IPS-20b (cell line): ENCODE measurements at regions not wholly inside any gene's neighbourhood (a gene's known extent, or its start where the extent isn't known, plus 50 kb on each side); places are given as distances from the start of the nearest gene placed in this dataset.

Experiments
- H3K27ac ChIP-seq: one replicate; pipeline ENCODE4 v1.5.1; 2013; ENCODE audit warnings: low read length
- H3K27me3 ChIP-seq: 2 replicates; pipeline ENCODE4 v1.6.1; 2013; ENCODE audit warnings: mild to moderate bottlenecking, low read length, inconsistent platforms; ENCODE audit not compliant: insufficient read depth
- H3K36me3 ChIP-seq: 2 replicates; pipeline ENCODE4 v1.6.1; 2013; ENCODE audit warnings: low read depth, mild to moderate bottlenecking, inconsistent platforms, low read length, moderate library complexity; ENCODE audit not compliant: insufficient read depth
- H3K4me1 ChIP-seq: 2 replicates; pipeline ENCODE4 v1.6.1; 2013; ENCODE audit warnings: mild to moderate bottlenecking, control low read depth, inconsistent platforms, low read length, moderate library complexity; ENCODE audit not compliant: insufficient read depth
- H3K4me3 ChIP-seq: 2 replicates; pipeline ENCODE4 v1.5.1; 2013; ENCODE audit warnings: mild to moderate bottlenecking, low read length, inconsistent platforms
- H3K9ac ChIP-seq: 2 replicates; pipeline ENCODE4 v1.6.1; 2013; ENCODE audit warnings: low read depth, mild to moderate bottlenecking, inconsistent platforms, low read length, moderate library complexity
- H3K9me3 ChIP-seq: 2 replicates; pipeline ENCODE4 v1.6.1; 2013; ENCODE audit warnings: mild to moderate bottlenecking, low read depth, low read length, inconsistent platforms; ENCODE audit not compliant: insufficient read depth

DNA sequence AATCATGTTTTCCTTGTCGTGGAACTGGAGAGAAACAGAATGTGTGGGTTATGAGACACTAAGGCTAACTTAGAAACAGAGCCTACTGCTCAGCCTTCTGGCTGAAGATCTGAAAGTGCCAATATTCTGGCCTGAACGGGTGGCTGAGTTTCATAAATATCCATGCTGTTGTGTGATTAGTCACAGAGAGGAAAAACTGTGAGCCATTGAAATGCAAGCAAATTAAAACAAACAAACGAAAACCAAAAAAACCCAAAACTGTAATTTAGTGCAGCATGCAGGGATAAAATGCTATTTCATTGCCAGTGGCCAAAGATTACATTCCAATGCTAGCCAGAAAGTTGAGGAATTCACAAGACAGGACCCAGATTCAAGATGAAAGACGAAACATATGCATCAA lies 315.1 kb downstream of the UBE3D start:
- no peaks in the 10 kb centered on the region for H3K9me3 ChIP-seq
- H3K36me3 ChIP-seq: no peaks in the 10 kb centered on the region
- no peak overlapping the region for H3K4me3 ChIP-seq
- no peaks in the 10 kb centered on the region for H3K27me3 ChIP-seq
- H3K27ac ChIP-seq: no peak overlapping the region
- no peak overlapping the region for H3K9ac ChIP-seq
- H3K4me1 ChIP-seq: peaks cover 23% of the 10 kb centered on the region; the same call in 1 of the 2 replicates

GRCh38 chr6:82751718-82752117 lies 313.9 kb downstream of the UBE3D start:
- no peaks in the 10 kb centered on the region for H3K36me3 ChIP-seq
- no peak overlapping the region for H3K4me3 ChIP-seq
- no peak overlapping the region for H3K27ac ChIP-seq
- H3K4me1 ChIP-seq: peaks cover 23% of the 10 kb centered on the region; the same call in 1 of the 2 replicates
- H3K9ac ChIP-seq: no peak overlapping the region
- H3K27me3 ChIP-seq: no peaks in the 10 kb centered on the region
- no peaks in the 10 kb centered on the region for H3K9me3 ChIP-seq

GRCh38 chr6:82761674-82762345 lies 303.8 kb downstream of the UBE3D start:
- Histone ChIP-seq H3K4me3 (no peak overlapping the region), H3K4me1 (no peaks in the 10 kb centered on the region), H3K36me3 (no peaks in the 10 kb centered on the region), H3K27me3 (no peaks in the 10 kb centered on the region), H3K27ac (no peak overlapping the region), H3K9ac (no peak overlapping the region), H3K9me3 (no peaks in the 10 kb centered on the region)

GRCh38 chr6:82766476-82766875 lies 299.2 kb downstream of the UBE3D start:
- Histone ChIP-seq H3K36me3 (no peaks in the 10 kb centered on the region), H3K9me3 (no peaks in the 10 kb centered on the region), H3K27me3 (no peaks in the 10 kb centered on the region), H3K27ac (no peak overlapping the region), H3K9ac (no peak overlapping the region), H3K4me1 (no peaks in the 10 kb centered on the region), H3K4me3 (no peak overlapping the region)

DNA sequence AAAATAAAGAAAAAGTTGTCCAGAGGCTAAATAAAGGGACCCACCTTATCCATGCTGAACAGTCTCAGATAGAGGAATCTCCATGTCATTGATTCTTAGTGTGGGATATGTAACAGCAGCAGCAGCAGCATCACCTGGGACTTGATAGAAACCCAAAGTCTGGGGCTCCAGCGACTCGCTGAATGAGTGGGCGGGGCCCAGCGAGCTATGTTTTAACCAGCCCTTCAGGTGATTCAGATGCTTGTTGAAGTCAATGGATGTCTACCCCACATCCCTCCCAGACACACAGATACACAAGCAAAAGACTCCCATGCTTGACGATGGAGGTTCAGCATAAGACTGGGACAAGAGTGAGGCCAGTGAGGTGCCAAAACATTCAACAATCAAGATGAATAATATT lies 298.6 kb downstream of the UBE3D start:
- no peak overlapping the region for H3K4me3 ChIP-seq
- H3K27me3 ChIP-seq: no peaks in the 10 kb centered on the region
- H3K9ac ChIP-seq: no peak overlapping the region
- no peaks in the 10 kb centered on the region for H3K9me3 ChIP-seq
- H3K36me3 ChIP-seq: no peaks in the 10 kb centered on the region
- no peaks in the 10 kb centered on the region for H3K4me1 ChIP-seq
- H3K27ac ChIP-seq: no peak overlapping the region

DNA sequence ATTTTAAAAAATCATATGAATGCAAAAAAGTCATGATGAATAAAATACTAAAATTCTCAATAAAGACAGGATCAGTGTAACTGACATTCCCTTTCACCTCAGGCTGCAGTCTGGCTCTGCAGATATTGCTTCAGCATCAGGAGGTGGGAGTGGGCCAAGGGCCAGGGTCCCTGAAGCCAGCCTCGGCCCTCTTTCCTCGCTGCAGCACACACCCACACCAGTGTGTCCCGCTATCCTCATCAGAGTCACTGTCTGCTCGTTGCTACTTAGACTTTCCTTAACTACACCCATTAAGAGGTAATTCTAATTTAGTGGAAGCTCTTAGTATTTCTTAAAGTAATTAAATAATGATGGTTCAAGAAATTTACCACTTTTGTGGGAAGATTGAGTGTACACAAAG lies 298.2 kb downstream of the UBE3D start:
- Histone ChIP-seq H3K4me3 (no peak overlapping the region), H3K27ac (no peak overlapping the region), H3K27me3 (no peaks in the 10 kb centered on the region), H3K36me3 (no peaks in the 10 kb centered on the region), H3K9ac (no peak overlapping the region), H3K9me3 (no peaks in the 10 kb centered on the region), H3K4me1 (no peaks in the 10 kb centered on the region)

GRCh38 chr6:82772851-82773717 lies 292.6 kb downstream of the UBE3D start:
- H3K27me3 ChIP-seq: no peaks in the 10 kb centered on the region
- H3K9ac ChIP-seq: no peak overlapping the region
- H3K27ac ChIP-seq: no peak overlapping the region
- no peak overlapping the region for H3K4me3 ChIP-seq
- H3K9me3 ChIP-seq: no peaks in the 10 kb centered on the region
- no peaks in the 10 kb centered on the region for H3K36me3 ChIP-seq
- H3K4me1 ChIP-seq: peaks cover 13% of the 10 kb centered on the region; the same call in 1 of the 2 replicates

- H3K27me3 ChIP-seq: no peaks in the 10 kb centered on the region
- H3K36me3 ChIP-seq: no peaks in the 10 kb centered on the region
- no peak overlapping the region for H3K4me3 ChIP-seq
- H3K9ac ChIP-seq: no peak overlapping the region
- H3K9me3 ChIP-seq: no peaks in the 10 kb centered on the region
- H3K4me1 ChIP-seq: peaks cover 13% of the 10 kb centered on the region; the same call in 1 of the 2 replicates
- H3K27ac ChIP-seq: no peak overlapping the region
Observed at GRCh38 chr6:82775361-82775760, 290.3 kb downstream of the UBE3D start.

- H3K27ac ChIP-seq: no peak overlapping the region
- H3K27me3 ChIP-seq: no peaks in the 10 kb centered on the region
- H3K4me1 ChIP-seq: peaks cover 13% of the 10 kb centered on the region; the same call in 1 of the 2 replicates
- H3K9ac ChIP-seq: no peak overlapping the region
- no peaks in the 10 kb centered on the region for H3K9me3 ChIP-seq
- H3K4me3 ChIP-seq: no peak overlapping the region
- no peaks in the 10 kb centered on the region for H3K36me3 ChIP-seq
Observed at GRCh38 chr6:82775981-82776380, 289.7 kb downstream of the UBE3D start.

GRCh38 chr6:82779041-82779440 lies 286.6 kb downstream of the UBE3D start:
- no peak overlapping the region for H3K4me3 ChIP-seq
- H3K27ac ChIP-seq: no peak overlapping the region
- H3K36me3 ChIP-seq: no peaks in the 10 kb centered on the region
- H3K9ac ChIP-seq: no peak overlapping the region
- H3K4me1 ChIP-seq: peaks cover 13% of the 10 kb centered on the region; the same call in 1 of the 2 replicates
- no peaks in the 10 kb centered on the region for H3K9me3 ChIP-seq
- H3K27me3 ChIP-seq: no peaks in the 10 kb centered on the region

- Histone ChIP-seq H3K27ac (no peak overlapping the region), H3K9me3 (no peaks in the 10 kb centered on the region), H3K27me3 (no peaks in the 10 kb centered on the region), H3K9ac (no peak overlapping the region), H3K36me3 (no peaks in the 10 kb centered on the region), H3K4me1 (peaks cover 5% of the 10 kb centered on the region; the same call in 1 of the 2 replicates), H3K4me3 (no peak overlapping the region)
Observed at GRCh38 chr6:82780334-82780733, 285.3 kb downstream of the UBE3D start.
